ENCODE measurements at regions not wholly inside any gene's neighbourhood (a gene's known extent, or its start where the extent isn't known, plus 50 kb on each side); places are given as distances from the start of the nearest gene placed in this dataset.

- TF ChIP-seq MYC (IDR thresholded peaks at IDR 0.05; ENCODE audit: low read depth, low read length) (no peak), GATA2 (IDR thresholded peaks at IDR 0.05; ENCODE audit: insufficient read depth, insufficient read length, low read depth, low read length) (no peak)
Measured at GRCh38 chr13:107650081-107650701, 565.1 kb downstream of the LIG4 start.
